Liver (tissue), 8 donors: ENCODE measurements at regions not wholly inside any gene's neighbourhood (a gene's known extent, or its start where the extent isn't known, plus 50 kb on each side); places are given as distances from the start of the nearest gene placed in this dataset.

Experiments used
- DNase-seq: peaks from one replicate; pipeline ENCODE4 v3.0.0-alpha.2; 2017; ENCODE audit warnings: low spot score
- H3K27ac ChIP-seq, 2 donors: one replicate each; pipeline ENCODE4 v1.7.0; 2013; ENCODE audit warnings: inconsistent platforms in 2 of 2, low read length in 2 of 2, control low read depth in 1 of 2, low read depth in 1 of 2, mild to moderate bottlenecking in 1 of 2
- H3K27me3 ChIP-seq, 4 donors: one replicate each; pipeline versions ENCODE4 v1.6.1 to v1.7.0; 2013; ENCODE audit warnings: low read length in 3 of 4, inconsistent platforms in 1 of 4, mild to moderate bottlenecking in 1 of 4, moderate library complexity in 1 of 4; ENCODE audit not compliant: control insufficient read depth in 4 of 4, insufficient read depth in 4 of 4
- H3K36me3 ChIP-seq, 4 donors: one replicate each; pipeline versions ENCODE4 v1.6.1 to v1.7.0; 2013; ENCODE audit warnings: low read length in 3 of 4, mild to moderate bottlenecking in 3 of 4, low read depth in 1 of 4, moderate library complexity in 1 of 4; ENCODE audit not compliant: control insufficient read depth in 4 of 4, insufficient read depth in 3 of 4
- H3K4me1 ChIP-seq, 4 donors: one replicate each; pipeline versions ENCODE4 v1.6.1 to v1.7.0; 2013; ENCODE audit warnings: low read length in 3 of 4, mild to moderate bottlenecking in 3 of 4, moderate library complexity in 1 of 4; ENCODE audit not compliant: control insufficient read depth in 4 of 4, insufficient read depth in 4 of 4
- H3K4me3 ChIP-seq, 3 donors: one replicate each; pipeline versions ENCODE4 v1.6.1 to v1.7.0; 2013; ENCODE audit warnings: low read length in 3 of 3, control low read depth in 1 of 3, low read depth in 1 of 3, mild to moderate bottlenecking in 1 of 3
- H3K9ac ChIP-seq, 2 donors: one replicate each; pipeline ENCODE4 v1.7.0; 2013; ENCODE audit warnings: low read length in 2 of 2, mild to moderate bottlenecking in 2 of 2, moderate library complexity in 2 of 2, control low read depth in 1 of 2, low read depth in 1 of 2
- H3K9me3 ChIP-seq, 4 donors: one replicate each; pipeline versions ENCODE4 v1.6.1 to v1.7.0; 2013; ENCODE audit warnings: low read length in 3 of 4; ENCODE audit not compliant: control insufficient read depth in 4 of 4
- ATF3 ChIP-seq: IDR thresholded peaks from 2 replicates; pipeline ENCODE4 v1.6.1; 2016; ENCODE audit warnings: antibody characterized with exemption
- EGR1 ChIP-seq, 2 donors: IDR thresholded peaks; 2 replicates each; pipeline ENCODE4 v1.6.1; 2016 to 2018; ENCODE audit warnings: antibody characterized with exemption in 2 of 2, low read depth in 2 of 2
- FOXA1 ChIP-seq: IDR thresholded peaks from 2 replicates; pipeline ENCODE4 v1.6.1; 2016; ENCODE audit warnings: antibody characterized with exemption
- FOXA2 ChIP-seq: IDR thresholded peaks from 2 replicates; pipeline ENCODE4 v1.6.1; 2016; ENCODE audit warnings: antibody characterized with exemption
- HNF4A ChIP-seq, 2 donors: conservative IDR thresholded peaks; 2 replicates each; pipeline ENCODE4 v1.6.1; 2016; ENCODE audit warnings: antibody characterized with exemption in 2 of 2, mild to moderate bottlenecking in 2 of 2
- HNF4G ChIP-seq: IDR thresholded peaks from 2 replicates; pipeline ENCODE4 v1.6.1; 2016; ENCODE audit warnings: antibody characterized with exemption
- JUND ChIP-seq, 2 donors: IDR thresholded peaks; 2 replicates each; pipeline ENCODE4 v1.6.1; 2016; ENCODE audit warnings: antibody characterized with exemption in 2 of 2
- NR2F2 ChIP-seq: IDR thresholded peaks from 2 replicates; pipeline ENCODE4 v1.6.1; 2016; ENCODE audit warnings: antibody characterized with exemption
- RAD21 ChIP-seq, 2 donors: IDR thresholded peaks; 2 replicates each; pipeline ENCODE4 v1.6.1; 2016; ENCODE audit warnings: antibody characterized with exemption in 2 of 2, mild to moderate bottlenecking in 2 of 2
- RXRA ChIP-seq, 2 donors: IDR thresholded peaks; 2 replicates each; pipeline ENCODE4 v1.6.1; 2017 to 2018; ENCODE audit warnings: antibody characterized with exemption in 2 of 2, mild to moderate bottlenecking in 1 of 2
- SP1 ChIP-seq: IDR thresholded peaks from 2 replicates; pipeline ENCODE4 v1.6.1; 2018; ENCODE audit warnings: antibody characterized with exemption, mild to moderate bottlenecking
- YY1 ChIP-seq: IDR thresholded peaks from 2 replicates; pipeline ENCODE4 v1.6.1; 2016; ENCODE audit warnings: antibody characterized with exemption, mild to moderate bottlenecking
- WGBS: extraction: QIAGEN DNeasy Blood & Tissue Kit; methylation state at CpG from one replicate; pipeline ENCODE4 v1.1.7; 2013; 5-methylcytosine and 5-hydroxymethylcytosine counted together
- TF ChIP-seq, protein P1 (sequence below): IDR thresholded peaks from 2 replicates; pipeline ENCODE4 v1.6.1; 2016; ENCODE audit warnings: antibody characterized with exemption, mild to moderate bottlenecking
- TF ChIP-seq, protein P2 (sequence below): fragments of 150-350 bp; IDR thresholded peaks from 2 replicates; pipeline ENCODE4 v1.5.1; 2017; ENCODE audit warnings: improper control_type of control experiment, low read depth, low read length; ENCODE audit not compliant: missing input control
- TF ChIP-seq, protein P3 (sequence below): IDR thresholded peaks from 2 replicates; pipeline ENCODE4 v1.6.1; 2016; ENCODE audit warnings: antibody characterized with exemption
- donor health status: healthy.
- donor health status: healthy.
- donor health status: healthy.
- donor health status: healthy.
- donor health status: healthy.

GRCh38 chr10:123564631-123565030, 101.5 kb upstream of the GPR26 start:
- TF ChIP-seq HNF4G = no peak
- TF ChIP-seq SP1 = no peak
- TF ChIP-seq JUND (IDR thresholded peaks at IDR 0.05) = no peak
- no peak for TF ChIP-seq YY1
- no peak for TF ChIP-seq FOXA1
- TF ChIP-seq, protein P1, sequence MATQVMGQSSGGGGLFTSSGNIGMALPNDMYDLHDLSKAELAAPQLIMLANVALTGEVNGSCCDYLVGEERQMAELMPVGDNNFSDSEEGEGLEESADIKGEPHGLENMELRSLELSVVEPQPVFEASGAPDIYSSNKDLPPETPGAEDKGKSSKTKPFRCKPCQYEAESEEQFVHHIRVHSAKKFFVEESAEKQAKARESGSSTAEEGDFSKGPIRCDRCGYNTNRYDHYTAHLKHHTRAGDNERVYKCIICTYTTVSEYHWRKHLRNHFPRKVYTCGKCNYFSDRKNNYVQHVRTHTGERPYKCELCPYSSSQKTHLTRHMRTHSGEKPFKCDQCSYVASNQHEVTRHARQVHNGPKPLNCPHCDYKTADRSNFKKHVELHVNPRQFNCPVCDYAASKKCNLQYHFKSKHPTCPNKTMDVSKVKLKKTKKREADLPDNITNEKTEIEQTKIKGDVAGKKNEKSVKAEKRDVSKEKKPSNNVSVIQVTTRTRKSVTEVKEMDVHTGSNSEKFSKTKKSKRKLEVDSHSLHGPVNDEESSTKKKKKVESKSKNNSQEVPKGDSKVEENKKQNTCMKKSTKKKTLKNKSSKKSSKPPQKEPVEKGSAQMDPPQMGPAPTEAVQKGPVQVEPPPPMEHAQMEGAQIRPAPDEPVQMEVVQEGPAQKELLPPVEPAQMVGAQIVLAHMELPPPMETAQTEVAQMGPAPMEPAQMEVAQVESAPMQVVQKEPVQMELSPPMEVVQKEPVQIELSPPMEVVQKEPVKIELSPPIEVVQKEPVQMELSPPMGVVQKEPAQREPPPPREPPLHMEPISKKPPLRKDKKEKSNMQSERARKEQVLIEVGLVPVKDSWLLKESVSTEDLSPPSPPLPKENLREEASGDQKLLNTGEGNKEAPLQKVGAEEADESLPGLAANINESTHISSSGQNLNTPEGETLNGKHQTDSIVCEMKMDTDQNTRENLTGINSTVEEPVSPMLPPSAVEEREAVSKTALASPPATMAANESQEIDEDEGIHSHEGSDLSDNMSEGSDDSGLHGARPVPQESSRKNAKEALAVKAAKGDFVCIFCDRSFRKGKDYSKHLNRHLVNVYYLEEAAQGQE = no peak
- no peak for TF ChIP-seq RXRA (IDR thresholded peaks at IDR 0.05)
- no peak for TF ChIP-seq RAD21 (IDR thresholded peaks at IDR 0.05)
- TF ChIP-seq, protein P2, sequence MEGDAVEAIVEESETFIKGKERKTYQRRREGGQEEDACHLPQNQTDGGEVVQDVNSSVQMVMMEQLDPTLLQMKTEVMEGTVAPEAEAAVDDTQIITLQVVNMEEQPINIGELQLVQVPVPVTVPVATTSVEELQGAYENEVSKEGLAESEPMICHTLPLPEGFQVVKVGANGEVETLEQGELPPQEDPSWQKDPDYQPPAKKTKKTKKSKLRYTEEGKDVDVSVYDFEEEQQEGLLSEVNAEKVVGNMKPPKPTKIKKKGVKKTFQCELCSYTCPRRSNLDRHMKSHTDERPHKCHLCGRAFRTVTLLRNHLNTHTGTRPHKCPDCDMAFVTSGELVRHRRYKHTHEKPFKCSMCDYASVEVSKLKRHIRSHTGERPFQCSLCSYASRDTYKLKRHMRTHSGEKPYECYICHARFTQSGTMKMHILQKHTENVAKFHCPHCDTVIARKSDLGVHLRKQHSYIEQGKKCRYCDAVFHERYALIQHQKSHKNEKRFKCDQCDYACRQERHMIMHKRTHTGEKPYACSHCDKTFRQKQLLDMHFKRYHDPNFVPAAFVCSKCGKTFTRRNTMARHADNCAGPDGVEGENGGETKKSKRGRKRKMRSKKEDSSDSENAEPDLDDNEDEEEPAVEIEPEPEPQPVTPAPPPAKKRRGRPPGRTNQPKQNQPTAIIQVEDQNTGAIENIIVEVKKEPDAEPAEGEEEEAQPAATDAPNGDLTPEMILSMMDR = no peak
- no peak for TF ChIP-seq HNF4A (conservative IDR thresholded peaks at IDR 0.05)
- TF ChIP-seq EGR1 (IDR thresholded peaks at IDR 0.05; ENCODE audit: low read depth in 2 of 2) = no peak
- TF ChIP-seq, protein P3, sequence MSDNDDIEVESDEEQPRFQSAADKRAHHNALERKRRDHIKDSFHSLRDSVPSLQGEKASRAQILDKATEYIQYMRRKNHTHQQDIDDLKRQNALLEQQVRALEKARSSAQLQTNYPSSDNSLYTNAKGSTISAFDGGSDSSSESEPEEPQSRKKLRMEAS = no peak
- no peak for TF ChIP-seq ATF3
- TF ChIP-seq NR2F2 = no peak
- no peak for DNase-seq
- 94% methylated on average over 4 of the region's 4 CpGs for WGBS
- Histone ChIP-seq H3K9me3 (no peaks in the 10 kb centered on the region), H3K4me3 (no peak overlapping the region), H3K27me3 (peaks cover 0 to 7% (median 2%) of the 10 kb centered on the region in 4 donors), H3K4me1 (no peaks in the 10 kb centered on the region), H3K9ac (no peak overlapping the region), H3K27ac (no peak overlapping the region), H3K36me3 (no peaks in the 10 kb centered on the region)

GRCh38 chr10:123565691-123566660, 100.2 kb upstream of the GPR26 start:
- no peak overlapping the region for H3K27ac ChIP-seq
- no peaks in the 10 kb centered on the region for H3K9me3 ChIP-seq
- no peaks in the 10 kb centered on the region for H3K36me3 ChIP-seq
- H3K4me3 ChIP-seq = no peak overlapping the region
- WGBS = 80% methylated on average over 14 of the region's 14 CpGs
- peaks cover 0 to 7% (median 2%) of the 10 kb centered on the region in 4 donors for H3K27me3 ChIP-seq
- H3K9ac ChIP-seq = no peak overlapping the region
- no peaks in the 10 kb centered on the region for H3K4me1 ChIP-seq
- DNase-seq = no peak
- TF ChIP-seq HNF4A (conservative IDR thresholded peaks at IDR 0.05) (no peak), YY1 (no peak), HNF4G (no peak), NR2F2 (no peak), SP1 (no peak), EGR1 (IDR thresholded peaks at IDR 0.05; ENCODE audit: low read depth in 2 of 2) (no peak), JUND (IDR thresholded peaks at IDR 0.05) (no peak), RAD21 (IDR thresholded peaks at IDR 0.05) (no peak), FOXA2 (no peak)
- TF ChIP-seq, protein P1 = no peak
